HTR-8/SVneo (cell line): ENCODE measurements at regions not wholly inside any gene's neighbourhood (a gene's known extent, or its start where the extent isn't known, plus 50 kb on each side); places are given as distances from the start of the nearest gene placed in this dataset.
"Not testable (repeated sequence)": the region's sequence is repeated elsewhere in the genome, so short reads cannot be mapped to it uniquely, and the experiment has no call there.

Experiments
- DNase-seq: peaks from one replicate; pipeline ENCODE4 v3.0.0; 2011; ENCODE audit warnings: low spot score, mixed read lengths; ENCODE audit not compliant: insufficient read length
- FAIRE-seq: peaks from 2 replicates; lab custom pipeline; 2011; peaks lifted over from hg19 to GRCh38; lab: Jason Lieb, UNC

DNA sequence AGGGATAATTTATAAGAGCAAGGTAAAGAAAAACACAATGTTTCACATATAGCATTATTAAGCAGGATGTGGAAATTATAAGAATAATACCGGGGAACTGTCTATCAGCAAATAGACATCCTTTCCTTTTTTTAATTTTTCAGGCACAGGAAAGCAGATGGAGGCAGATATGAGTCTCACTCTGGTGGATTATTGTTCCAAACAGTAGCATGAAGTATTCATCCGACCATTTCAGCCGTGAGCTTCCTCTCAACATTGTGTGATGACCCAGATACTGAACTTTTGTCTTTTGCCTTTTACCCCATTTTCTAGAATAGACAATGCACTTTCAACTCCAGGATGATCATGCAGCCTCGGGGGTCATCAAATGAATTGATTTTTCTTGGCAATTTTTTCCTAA is 599.8 kb downstream of the ADGRL2 start:
- FAIRE-seq (no peak), DNase-seq (no peak)

DNA sequence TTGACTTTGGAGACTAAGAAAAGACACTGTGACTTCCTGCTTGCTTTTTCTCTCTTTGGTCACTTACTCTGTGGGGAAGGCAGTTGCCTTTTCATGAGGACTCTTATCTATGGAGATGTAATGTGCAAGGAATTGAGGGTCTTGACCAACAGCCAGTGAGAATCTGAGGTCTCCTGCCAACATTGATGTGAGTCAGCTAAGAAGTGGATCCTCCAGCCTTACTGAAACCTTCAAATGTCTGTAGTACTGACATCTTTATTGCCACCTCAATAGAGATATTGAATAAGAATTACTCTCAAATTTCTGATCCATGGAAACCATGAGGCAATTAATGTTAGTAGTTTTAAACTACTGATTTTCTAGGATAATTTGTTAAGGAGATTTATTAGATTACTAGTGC is 598.4 kb downstream of the ADGRL2 start:
- DNase-seq, result no peak
- FAIRE-seq, result no peak

DNA sequence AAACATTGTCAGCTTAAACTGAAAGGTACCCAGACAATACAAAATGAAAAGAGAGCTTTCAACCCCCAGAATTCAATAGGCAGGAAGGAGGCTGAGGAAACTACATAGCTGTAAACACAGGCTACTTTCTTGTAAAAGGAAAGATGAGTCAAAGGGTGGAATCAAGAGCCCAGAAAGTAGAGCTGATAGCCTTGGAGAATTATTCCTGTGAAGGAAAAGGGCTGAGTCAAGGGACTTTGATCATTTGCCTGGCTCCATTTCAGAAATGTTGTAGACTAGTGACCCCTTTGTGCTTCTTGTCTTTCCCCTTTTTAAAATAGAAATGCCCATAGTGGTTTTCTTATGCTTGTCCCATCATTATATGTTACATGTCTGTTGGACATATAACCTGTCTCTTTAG is 597.6 kb downstream of the ADGRL2 start:
- FAIRE-seq, result no peak
- DNase-seq, result no peak

DNA sequence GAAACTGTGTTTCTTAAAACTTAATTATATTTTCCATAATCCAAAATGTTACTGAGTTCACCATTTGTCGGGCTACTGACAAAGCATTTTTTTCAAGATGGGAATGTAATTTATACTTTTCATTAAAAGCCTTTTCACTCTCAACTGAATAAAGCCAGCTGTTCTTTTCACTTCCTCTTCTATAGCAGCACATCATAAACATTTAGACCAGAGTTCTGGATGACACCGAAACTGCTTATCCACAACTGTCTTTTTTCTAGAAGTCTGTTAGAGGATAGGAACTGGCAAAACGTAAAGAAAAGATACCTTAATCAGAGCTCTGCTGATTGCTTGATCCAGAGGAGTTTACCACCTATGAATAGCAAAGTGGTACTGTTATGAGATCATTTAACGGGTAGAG is 594.7 kb downstream of the ADGRL2 start:
- DNase-seq, result no peak
- FAIRE-seq, result no peak

DNA sequence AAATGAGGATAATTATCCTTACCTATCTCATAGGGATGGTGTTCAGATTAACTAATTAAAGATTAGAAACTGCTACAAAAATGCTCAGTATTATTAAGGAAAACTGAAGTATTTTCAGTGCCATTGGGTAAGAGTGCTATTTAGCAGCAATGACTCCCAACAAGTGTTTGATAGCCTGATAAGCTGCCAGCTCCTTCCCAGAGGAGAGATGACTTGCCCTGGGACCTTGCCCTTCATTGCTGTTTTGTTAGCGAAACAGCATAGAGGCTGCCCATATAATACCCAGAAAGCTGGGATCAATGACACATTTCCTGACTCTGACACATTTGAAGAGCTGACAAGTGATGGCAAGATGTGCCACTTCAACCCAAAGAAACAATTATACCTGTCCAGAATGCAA is 592.2 kb downstream of the ADGRL2 start:
- FAIRE-seq, result no peak
- no peak for DNase-seq

DNA sequence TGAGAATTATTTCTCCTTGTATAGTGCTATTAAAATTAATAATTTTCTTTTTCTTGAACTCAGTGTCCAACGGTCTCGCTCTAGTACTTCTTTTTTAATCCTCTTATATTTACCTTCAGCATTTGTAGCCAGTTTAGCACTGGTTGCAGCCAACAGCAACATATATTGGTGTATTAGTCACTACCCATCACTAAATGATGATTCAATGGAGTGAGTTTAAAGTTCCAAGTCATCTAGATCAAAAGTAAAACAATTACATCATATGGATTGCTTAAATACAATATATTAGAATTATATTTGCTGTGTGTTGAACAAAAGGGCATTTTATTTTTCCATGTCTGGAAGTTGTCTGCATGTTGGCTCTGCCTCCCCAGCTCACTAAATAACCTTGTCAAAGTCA is 591.8 kb downstream of the ADGRL2 start:
- FAIRE-seq (no peak), DNase-seq (no peak)

DNA sequence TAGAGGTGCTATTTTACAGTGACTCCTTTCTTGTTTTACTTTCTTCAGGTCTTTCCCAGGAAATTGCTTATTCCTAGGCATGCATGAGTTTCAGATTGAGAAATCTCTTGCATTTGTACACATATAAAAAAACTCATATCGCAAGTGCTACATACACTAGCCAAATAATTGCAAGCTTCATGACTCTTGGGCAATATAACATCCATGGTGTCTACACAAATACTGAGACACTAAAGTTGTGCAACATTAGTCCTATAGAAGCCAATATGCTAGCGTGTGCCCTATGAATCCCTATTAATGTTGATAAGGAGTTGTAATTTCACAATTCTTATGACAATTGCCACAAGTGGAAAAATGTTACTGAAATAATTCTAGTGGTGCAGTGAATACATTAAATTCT is 591.0 kb downstream of the ADGRL2 start:
- no peak for FAIRE-seq

DNA sequence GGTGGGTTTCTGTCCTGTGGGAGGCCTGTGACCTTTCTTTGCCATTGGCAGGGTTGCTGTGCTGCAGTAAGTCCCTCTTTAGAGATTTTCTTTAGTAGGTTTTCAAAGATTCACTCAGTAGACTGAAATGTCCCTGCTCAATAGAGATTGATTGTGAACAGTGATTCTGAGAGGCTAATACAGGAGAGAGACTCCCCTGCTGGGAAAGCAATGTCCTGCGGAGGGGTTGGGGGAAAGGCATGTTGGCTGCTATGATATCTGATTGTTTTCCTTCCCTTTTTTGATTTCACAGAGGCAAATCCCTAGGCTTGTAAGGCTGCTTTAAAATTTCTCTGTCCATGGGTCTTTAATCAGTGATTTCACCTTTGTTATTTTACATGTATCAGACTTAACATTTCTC is 589.9 kb downstream of the ADGRL2 start:
- FAIRE-seq (no peak), DNase-seq (no peak)

More for the DNA sequence above, 591.0 kb downstream of the ADGRL2 start:
- DNase-seq, result no peak

DNA sequence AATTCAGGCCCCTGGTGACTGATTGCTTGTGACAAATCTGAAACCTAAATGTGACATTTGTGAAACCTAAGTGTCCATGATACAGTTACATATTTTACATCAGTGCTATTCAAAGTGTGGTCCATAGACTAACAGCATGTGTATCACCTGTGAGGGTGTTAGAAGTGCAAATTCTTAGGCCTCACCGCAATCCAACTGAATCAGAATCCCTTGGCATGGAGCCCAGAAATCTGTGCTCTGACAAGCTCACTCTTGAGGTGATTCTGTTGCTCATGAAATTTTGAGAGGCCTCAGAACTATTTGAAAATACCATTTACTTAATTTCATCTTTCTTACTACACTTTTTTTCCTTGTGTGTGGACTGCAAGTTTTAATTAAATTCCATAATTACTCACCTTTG is 587.9 kb downstream of the ADGRL2 start:
- no peak for FAIRE-seq

DNA sequence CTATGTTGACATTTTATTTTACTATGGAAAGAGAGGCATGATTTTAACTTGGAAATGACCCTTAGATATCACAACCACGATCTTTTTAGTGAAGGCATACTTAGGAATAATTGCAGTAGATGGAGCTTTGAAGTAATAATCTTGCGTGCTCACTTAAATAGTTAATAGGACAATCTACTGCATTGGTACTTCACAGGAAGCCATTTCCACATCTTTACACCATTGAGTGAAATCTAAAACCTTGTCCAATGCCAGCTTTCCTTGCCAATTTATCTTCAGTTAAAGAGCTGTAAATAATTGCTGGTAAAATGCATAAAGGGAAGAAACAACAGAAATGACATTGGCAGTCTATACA is 586.3 kb downstream of the ADGRL2 start:
- FAIRE-seq (no peak), DNase-seq (no peak)

More for the DNA sequence above, 587.9 kb downstream of the ADGRL2 start:
- no peak for DNase-seq

DNA sequence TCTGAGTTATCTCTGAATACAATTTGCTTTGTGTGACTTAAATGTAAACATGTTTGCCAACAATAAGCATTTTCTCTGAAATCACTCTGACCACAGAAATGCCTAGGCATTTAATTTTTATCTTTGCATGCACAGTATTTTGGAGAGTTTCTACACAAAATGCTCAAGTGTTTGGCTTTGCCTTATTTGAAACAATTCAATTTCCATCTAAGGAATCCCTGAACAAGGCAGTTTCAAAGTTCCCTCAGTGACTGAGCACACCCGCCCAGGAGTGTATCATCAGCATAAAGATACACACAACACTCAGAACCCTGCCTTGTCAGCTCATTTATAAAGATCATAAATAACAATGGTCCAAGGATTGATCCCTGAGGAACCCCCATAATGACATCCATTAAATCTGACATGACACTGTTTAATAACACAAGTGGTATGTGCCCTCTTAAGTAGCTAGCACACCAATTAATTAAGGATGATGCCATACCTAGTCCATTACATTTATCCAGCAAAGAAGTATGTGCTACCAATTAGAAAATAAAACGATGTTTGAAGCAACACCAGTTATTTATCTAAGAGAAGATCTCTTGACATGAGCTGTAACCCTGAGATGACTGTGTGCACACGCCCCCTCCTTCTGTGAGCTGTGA is 585.8 kb downstream of the ADGRL2 start:
- FAIRE-seq, result no peak
- DNase-seq, result no peak

DNA sequence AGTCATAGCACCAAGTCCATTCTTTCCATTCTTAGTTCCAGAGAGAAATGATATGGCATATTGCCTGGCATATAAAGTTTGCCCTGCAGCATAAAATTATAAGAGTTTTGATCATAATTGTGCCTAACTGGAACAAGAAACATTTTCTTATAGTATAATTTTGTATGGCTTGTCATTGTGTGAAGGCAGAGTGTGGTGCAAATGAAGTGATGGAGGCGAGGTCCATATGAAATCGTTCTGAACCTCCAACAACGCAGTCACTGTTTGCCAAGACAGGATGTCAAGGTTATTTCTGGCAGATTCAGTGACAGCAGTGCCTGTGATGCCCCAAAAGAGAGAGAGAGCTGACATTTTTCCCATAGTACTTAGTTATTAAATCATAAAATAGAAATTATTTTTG is 584.0 kb downstream of the ADGRL2 start:
- DNase-seq (no peak), FAIRE-seq (no peak)

DNA sequence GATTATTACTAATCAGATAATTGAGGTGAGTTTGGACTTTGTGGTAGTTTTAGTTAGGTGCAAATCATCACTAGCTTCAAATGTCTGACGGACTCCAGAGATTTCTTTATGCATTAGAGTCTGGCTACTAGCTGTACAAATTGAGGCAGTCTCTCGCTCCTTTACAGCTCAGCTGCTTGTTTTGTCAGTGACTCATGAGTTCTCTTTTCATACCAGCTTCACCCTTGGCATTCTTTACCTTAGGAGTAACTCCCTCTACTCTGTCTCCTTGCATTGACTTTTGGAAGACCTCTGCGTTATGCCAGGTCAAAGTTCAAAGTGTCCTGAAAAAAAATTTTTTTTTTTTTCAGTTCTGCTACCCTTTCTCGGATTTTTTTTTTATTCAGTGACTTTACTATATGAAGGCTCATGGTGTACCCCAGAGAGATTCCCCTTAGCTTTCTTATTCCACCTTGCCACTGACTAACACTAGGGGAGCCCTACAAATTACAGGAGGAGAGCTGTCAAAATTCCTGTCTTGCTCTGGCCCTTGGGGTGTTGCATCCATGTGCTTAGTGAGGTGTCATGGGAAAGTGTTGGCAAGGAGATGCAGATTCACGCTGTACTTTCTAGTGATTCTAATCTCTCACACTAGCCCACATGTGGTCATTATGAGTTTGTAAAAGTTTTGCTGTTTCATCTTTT is 576.6 kb downstream of the ADGRL2 start:
- no peak for FAIRE-seq
- no peak for DNase-seq

DNA sequence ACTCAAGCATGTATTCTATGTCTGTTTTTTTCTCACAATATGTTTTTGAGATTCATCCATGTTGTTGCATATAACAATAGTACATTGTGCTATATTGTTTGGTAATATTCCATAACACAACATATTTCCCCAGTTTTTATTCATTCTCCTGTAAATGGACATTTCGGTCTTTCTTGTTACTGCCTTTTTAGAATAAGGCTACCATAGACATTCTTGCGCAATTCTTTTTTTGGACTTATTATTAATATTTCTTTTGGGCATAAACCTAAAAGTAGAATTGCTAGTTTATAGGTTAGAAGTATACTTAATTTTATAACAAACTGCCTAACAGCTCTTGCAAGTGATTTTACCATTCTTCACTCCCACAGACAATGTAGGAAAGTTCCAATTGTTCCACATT is 573.0 kb downstream of the ADGRL2 start:
- FAIRE-seq, result no peak
- DNase-seq, result no peak

DNA sequence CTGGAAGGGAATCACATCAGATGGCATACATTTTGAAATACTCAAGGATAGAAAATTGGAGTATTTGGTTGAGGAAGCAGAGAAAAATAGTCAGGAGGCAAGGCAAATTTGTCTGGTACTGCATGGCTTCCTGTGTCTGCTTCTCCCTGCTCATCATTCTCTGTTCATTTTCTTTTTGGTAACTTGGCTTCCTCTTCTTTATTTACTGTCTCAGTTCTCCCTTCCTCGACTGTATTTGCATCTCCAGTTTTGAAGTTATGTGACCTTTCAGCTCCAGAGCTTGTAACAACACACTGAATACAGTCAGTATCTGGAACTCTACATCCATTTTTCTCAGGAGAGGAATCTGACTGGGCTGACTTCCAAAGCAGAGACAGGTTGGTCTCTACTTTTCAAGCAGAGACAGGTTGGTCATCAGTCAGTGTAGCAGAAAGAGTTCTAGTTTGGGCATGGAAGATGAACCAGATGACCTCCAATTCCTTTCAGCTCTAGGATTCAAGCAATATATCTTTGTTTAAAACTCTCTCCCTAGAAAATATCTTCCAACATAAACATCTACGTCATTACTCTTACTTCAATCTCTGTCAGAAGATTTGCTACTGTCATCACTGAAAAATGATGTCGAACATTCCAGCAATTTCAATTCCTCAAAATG is 571.2 kb downstream of the ADGRL2 start:
- no peak for DNase-seq
- FAIRE-seq, result no peak

DNA sequence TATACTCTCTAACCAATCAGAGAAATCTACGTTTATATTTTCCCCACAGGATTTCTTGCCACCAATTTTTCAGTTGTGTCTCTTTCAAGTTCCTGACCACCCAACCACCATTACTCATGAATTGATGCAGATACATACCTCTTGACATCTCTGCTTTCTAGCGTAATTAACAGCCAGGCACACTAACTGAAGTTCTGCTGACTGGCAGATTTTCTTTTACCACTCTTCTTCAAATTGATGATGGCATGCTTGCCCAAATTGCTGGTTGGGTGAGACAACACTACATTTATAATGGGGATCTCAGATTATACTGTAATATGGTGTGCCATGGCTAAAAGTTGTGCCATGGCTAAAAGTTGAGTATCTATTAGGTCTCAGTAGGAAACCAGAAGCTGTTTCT is 566.7 kb downstream of the ADGRL2 start:
- DNase-seq (no peak), FAIRE-seq (no peak)

DNA sequence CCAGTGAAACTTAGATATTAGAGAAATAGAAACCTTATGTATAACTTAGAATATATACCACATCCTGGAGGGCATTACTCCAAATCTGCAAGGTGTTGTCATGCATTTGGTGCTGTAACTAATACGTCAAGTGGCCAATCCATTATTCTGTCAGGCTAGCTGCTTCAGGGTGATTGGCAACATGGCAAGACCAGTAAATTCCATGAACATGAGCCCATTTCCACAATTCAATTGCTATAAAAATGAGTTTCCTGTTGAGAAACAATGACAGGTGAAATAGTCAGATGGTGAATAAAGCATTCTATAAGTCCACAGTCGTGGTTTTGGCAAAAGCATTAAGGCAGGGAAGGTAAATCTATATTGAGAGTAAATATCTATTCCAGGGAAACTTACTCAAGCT is 566.0 kb downstream of the ADGRL2 start:
- FAIRE-seq (no peak), DNase-seq (no peak)

DNA sequence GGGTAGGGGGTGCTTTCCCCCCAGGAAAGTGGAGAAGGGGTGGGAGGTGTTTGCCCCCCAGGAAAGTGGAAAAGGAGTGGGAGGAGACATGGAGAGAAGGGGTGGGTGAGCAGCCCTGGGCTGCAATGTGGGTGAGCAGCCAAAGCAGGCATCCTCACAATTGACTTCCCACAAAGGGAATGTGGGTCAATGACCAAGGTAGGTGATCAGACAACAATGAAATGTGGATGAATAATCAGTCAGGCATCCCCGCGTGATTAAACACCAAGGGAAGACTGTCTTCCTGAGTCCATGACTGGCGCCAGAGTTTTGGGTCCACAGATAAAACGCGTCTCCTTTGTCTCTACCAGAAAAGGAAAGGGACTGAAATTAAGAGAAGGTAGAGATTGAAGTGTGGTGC is 558.8 kb downstream of the ADGRL2 start:
- not testable (repeated sequence) for DNase-seq, FAIRE-seq

DNA sequence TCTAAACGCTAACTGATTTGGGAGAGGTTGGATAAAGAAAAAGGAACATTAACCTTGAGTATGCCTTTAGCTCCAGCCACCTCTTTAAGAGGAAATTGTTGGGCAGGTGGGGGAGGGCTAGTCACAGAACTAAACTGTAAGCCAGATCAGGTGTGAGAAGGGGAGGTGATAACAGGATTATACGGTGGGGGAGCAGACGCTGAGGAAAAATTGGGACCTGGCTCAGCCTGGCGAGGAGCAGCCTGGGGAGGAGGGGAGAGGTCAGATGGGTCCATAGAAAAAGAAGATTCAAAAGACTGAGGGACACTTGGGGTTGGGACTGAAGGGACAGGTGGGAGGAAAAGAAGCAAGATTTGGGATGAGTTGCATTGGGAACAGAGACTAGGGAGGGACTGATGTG is 558.0 kb downstream of the ADGRL2 start:
- FAIRE-seq, DNase-seq: not testable (repeated sequence)

DNA sequence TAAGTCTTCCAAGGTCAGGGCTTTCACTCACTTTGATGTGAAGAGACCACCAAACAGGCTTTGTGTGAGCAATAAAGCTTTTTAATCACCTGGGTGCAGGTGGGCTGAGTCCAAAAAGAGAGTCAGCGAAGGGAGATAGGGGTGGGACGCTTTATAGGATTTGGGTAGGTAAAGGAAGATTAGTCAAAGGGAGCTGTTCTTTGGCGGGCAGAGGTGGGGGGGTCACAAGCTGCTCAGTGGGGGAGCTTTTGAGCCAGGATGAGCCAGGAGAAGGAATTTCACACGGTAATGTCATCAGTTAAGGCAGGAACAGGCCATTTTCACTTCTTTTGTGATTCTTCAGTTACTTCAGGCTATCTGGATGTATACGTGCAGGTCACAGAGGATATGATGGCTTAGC is 553.8 kb downstream of the ADGRL2 start:
- not testable (repeated sequence) for FAIRE-seq, DNase-seq

DNA sequence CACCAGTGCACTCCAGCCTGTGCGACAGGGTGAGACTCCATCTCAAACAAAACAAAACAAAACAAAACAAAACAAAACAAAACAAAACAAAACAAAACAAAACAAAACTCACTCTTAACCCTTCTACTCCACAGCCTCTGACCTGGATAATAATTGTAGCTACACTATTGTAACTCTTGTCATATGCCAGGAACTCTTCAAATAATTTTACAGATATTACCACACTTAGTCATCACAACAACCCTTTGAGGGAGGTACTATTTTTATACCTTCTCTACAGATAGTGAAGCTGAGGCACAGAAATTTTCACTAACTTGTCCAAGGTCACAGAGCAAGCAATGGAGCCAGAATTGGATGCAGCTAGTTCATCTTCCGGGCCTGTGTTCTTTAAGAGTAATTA is 547.8 kb downstream of the ADGRL2 start:
- FAIRE-seq (no peak), DNase-seq (no peak)

DNA sequence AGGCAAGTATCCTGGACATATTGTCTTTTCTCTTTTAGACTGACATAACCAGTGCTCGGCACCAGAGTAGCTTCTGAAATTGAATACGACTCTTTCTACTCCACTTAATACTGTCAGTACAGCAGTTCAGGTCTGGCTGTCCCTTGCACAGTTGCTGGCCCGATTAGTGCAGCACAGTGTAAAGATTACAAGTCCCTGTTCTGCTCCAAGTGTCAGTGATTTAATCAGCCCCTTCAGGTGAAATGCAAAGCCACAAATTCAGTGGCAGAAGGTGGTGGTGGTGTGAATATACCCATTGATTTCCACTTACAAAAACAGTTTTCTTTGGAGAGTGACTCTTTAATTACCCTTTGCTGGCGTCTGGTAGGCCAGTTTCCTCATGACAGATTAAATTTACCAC is 545.4 kb downstream of the ADGRL2 start:
- DNase-seq (no peak), FAIRE-seq (no peak)
